CD4-positive, alpha-beta T cell treated with Interleukin-21 for 1 hour (primary cell): ENCODE measurements at regions not wholly inside any gene's neighbourhood (a gene's known extent, or its start where the extent isn't known, plus 50 kb on each side); places are given as distances from the start of the nearest gene placed in this dataset.

ENCODE experiments used
- DNase-seq: peaks from one replicate; pipeline ENCODE4 v3.0.0-alpha.2; 2020

DNA sequence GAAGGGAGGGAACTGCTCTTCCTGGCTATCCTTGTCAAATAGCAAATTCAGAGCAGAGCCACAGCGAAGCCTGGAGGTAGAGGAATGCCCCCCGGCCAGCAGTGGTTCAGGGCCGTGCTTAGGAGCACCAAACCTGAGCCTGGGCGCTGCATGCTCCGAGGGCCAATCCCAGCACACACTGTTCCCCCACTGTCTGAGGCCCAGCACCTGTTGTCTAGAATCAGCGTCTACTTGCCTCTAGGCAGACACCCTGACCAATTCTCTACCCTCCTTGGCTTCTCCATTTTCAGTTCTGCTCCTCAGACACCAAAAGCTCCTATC lies 177.6 kb upstream of the PKDCC start:
- no peak for DNase-seq

DNA sequence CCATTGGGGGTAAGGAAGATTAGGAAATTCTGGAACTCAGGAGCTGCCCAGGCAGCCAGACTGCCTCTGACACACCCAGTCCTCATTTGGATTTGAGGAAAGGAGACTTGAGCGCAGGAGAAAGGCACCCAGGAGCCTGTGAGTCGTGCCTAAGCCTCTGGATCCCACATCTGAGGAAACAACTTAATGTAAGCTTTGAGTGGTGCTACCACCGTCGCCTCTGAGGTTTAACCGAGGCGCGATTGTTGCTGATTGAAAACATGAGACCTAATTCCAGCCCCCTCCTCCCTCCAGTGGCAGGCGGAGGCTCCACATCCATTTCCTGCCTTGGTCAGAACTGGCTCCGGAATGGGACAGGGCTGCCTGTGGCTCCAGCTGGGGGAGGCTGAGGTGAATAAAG lies 176.7 kb upstream of the PKDCC start:
- DNase-seq = no peak

DNA sequence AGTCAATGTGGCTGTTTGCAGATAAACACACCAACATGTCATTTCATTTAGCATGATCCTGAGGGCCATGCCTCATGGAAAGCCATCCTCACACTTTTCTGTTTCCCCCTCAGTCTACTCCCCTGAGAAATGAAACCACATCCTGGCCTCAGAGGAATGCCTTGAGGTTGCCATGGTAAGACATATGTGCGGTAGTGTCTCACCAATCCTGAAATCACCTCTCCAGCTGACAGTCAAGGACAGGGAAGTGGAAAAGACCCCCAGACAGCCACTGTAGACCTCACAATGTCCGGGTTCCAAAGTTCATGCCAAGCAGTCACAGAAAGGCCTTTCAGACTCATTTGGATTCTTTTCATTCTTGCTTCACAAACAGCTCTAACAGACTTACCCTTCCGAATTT lies 175.2 kb upstream of the PKDCC start:
- no peak for DNase-seq

DNA sequence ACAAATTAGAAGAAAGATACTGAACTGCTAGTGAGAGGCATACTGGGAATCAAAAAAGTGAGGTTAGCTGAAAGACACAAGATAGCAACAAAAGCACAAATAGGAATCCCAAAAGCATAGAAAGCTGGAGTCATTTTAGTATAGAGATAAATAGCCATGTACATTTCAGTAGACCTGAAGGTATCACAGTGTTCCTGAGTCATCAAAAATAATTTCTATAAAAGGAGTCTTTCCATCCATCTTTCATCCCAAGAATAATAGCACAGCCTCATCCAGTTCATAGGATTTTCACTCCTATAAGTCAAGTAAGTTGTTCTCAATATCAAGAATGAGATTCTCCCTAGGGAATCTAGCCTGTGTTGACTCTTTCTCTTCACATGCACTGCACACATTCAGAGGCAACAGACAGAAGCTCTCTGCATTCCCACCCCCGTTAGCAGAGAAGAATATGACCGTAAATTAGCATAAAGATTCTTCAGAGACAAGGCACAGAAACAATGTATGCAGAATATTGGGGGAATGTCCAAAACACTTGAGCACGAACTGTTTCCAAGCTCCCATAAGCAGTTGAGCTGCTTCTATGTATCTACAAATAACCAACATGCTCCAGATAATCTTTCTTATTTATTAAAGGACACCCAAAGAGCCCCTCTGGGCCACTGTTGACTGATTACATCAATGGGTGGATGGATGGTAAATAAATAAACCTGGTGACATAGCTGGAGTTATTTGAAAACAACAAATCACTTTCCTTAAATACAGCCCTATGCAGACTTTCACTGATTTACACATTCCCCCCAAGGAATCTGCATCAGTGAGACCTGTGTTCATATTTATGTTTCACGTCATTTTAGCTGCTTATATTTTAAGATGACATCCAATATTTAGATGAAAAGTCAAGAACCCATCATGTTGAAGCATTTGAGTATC lies 174.5 kb upstream of the PKDCC start:
- DNase-seq = no peak

GRCh38 chr2:41877114-41877678 lies 170.6 kb upstream of the PKDCC start:
- no peak for DNase-seq

- no peak for DNase-seq
Observed at GRCh38 chr2:41878056-41878455, 169.8 kb upstream of the PKDCC start.

DNA sequence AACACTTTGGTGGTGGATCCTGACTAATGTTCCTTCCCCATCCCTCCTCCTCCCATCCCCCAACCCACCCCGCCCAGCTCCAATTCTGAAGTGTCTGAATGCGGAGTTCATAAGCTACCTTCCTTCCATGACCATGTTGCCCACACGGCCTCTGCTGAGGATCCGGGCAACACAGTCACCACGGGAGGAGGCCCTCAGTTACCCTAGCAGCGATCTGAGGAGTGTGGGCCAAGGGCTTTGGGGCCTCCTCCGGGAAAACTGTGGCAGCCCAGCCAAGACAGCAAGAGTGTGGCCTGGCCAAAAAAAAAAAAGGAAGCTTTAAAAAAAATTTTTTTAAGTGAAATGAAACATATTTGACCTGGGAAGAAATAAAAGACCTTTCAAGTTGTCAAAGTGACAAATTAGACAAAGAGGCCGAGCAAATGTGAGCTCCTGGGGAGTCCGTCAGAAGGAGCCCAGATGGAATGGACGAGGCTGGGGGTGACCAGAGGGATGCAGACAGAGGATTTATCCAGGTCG lies 169.0 kb upstream of the PKDCC start:
- no peak for DNase-seq

GRCh38 chr2:41879235-41879916 lies 168.4 kb upstream of the PKDCC start:
- DNase-seq = no peak

GRCh38 chr2:41880561-41881243 lies 167.1 kb upstream of the PKDCC start:
- DNase-seq = no peak

- no peak for DNase-seq
Observed at GRCh38 chr2:41881249-41881648, 166.6 kb upstream of the PKDCC start.

DNA sequence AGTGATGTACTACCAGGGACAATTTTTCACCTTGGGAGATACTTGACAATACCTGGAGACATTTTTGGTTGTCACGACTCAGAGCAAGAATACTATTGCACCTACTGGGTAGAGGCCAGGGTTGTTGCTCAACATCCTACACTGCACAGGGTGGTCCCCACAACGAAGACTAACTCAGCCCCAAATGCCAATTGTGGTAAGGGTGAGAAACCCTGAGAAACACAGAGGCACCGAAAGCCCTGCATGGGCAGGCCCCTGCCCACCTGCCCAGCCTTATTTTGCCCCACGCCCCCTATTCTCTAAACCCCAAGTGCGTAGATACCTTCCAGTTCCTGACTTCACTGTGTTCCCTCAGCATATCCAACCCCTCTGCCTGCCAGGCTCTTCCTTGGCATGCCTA lies 163.1 kb upstream of the PKDCC start:
- DNase-seq = no peak

DNA sequence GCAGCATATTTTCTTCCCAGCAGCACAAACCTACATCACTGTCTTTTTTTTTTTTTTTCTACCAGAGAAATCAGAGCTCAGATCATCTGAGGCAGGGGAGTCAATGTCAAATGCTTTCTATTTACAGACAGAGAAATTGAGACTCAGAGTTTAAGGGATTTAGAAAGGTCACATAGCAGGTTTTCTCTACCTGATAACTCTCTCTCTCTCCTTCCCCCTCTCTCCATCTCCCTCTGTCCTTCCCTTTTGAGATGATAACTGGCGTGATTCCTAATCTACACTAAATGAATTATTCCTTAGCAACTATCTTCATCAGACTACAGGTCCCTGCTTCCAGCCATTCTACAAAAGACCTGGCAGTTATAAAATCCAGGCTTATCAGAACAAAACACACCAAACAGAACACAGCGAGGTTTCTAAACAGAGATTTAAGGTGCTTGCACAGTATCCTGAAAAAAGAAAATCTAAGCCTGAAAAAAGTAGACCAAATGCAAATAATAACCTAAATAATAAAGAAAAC lies 161.6 kb upstream of the PKDCC start:
- no peak for DNase-seq

DNA sequence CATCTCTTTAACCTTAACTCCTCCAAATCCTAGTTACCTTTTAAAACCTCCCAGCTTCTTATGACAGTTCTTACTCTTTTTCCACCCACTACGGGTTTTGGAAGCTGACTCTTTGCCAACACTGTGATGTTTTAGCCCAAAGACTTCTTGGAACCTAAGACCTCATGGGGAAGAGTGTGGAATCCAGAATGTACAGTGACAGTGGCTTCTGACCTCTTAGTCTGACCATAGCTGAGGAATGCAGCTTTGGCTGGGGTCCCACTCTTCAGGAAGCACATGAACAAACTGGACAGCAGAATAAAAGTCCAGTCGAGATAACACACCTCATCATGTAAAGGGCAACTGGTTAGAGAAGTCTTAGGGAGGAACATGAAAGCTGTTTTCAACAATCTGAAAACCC lies 161.1 kb upstream of the PKDCC start:
- no peak for DNase-seq

- no peak for DNase-seq
Observed at GRCh38 chr2:41890341-41890740, 157.5 kb upstream of the PKDCC start.

DNA sequence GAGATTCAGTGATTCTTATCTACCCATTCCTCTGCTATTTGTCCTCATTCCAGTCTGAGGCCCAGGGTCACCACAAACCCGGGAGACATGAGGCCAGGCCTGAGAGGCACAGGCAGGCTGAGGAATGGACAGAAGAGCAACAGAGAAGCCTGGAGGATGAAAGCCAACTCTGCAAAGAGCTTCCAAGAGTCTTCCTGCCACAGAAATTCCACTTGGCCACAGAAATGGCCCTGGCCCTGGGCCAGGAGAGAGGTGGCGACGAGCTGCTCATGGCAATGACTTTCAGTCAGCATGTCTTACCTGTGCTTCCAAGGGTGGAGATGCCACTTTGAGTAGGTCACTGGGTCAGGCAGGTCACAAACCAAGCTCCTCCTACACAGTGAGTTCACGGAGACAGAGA lies 155.3 kb upstream of the PKDCC start:
- no peak for DNase-seq

- DNase-seq = no peak
Observed at GRCh38 chr2:41894563-41895333, 153.1 kb upstream of the PKDCC start.

- no peak for DNase-seq
Observed at GRCh38 chr2:41895334-41895664, 152.5 kb upstream of the PKDCC start.

- peak; percentile 53 for DNase-seq
Observed at GRCh38 chr2:41896186-41896846, 151.5 kb upstream of the PKDCC start.

GRCh38 chr2:41899189-41899588 lies 148.6 kb upstream of the PKDCC start:
- DNase-seq = no peak

DNA sequence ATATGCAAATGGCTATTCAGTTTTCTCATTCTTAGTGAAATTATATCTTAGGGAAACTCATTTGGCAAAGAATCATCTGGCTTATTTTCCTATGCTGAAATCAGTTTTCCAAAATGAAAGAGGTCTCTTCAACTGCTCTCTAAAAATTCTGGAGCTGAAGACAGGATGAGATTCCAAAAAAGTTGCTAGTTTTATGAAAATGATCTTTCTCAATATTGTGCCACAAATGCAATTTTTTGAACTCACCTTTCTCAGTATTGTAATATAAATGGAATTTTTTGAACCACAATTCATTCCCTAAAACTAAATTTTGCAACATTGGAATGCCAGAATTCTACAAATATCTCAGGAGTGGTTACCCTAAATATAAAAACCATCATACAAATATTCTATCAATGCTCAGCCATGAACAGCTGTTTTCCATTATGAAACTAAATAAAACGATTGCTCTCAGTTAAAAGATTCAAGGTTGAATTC lies 147.7 kb upstream of the PKDCC start:
- no peak for DNase-seq

- no peak for DNase-seq
Observed at GRCh38 chr2:41902897-41903296, 144.9 kb upstream of the PKDCC start.
